CMK (cell line): ENCODE measurements at regions not wholly inside any gene's neighbourhood (a gene's known extent, or its start where the extent isn't known, plus 50 kb on each side); places are given as distances from the start of the nearest gene placed in this dataset.
"Not testable (repeated sequence)": the region's sequence is repeated elsewhere in the genome, so short reads cannot be mapped to it uniquely, and the experiment has no call there.

ENCODE experiments used
- DNase-seq: peaks from one replicate; pipeline ENCODE4 v3.0.0-alpha.2; 2010; ENCODE audit warnings: low read depth

DNA sequence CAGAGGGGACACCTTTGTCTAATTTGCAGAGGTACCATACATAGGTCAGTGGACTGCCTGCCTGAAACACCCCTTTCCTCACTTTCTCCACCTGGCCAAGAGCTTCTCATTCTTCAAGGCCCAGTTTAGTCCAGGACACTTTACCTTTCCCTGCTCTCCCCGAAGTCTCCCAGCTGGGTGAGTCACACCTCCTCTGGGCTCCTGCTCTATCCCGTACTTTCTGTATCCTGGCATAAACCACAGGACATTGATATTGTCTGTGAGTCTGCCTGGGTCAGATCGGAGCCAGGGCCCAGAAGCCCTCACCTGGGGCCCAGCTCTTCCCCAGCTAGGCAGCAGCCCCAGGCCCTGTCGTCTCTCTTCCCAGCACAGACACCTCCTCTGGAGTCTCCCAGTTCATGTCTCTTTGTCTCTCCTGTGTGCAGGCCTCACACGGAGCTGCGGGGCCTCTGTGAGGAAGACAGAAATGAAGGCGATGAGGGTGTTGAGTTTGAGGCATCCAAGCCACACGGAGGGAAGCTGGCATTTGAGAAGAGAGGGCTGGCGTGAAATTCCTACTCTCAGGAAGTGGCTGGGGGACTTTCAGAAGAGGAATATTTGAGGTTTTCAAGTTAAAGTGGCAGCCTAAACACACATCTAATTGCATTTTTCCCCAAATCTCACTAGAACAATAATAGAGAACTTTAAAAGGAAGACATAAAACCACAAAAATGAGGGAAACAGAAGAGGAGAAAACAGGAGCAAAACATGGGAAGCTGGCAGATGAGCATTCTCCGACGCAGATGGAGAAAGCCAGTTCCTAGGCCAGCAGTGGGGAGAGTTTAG, 79.6 kb upstream of the LAPTM4A start:
- DNase-seq: no peak

DNA sequence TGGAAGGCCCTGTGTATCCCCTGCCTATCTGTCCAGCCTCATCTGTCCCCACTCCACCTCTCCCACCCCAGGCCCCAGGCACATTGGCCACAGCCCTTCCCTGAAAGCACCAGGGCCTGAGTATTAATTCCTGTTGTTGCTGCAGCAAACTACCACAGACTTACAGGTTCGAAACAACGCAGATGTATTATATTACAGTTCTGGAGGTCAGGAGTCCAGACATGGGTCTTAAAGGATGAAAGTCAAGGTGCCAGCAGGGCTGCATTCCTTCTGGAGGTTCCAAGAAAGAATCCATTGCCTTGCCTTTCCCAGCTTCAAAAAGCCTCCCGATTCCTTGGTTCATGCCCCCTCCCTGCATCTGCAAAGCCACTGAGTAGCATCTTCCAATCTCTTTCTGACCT, 78.7 kb upstream of the LAPTM4A start:
- no peak for DNase-seq

DNA sequence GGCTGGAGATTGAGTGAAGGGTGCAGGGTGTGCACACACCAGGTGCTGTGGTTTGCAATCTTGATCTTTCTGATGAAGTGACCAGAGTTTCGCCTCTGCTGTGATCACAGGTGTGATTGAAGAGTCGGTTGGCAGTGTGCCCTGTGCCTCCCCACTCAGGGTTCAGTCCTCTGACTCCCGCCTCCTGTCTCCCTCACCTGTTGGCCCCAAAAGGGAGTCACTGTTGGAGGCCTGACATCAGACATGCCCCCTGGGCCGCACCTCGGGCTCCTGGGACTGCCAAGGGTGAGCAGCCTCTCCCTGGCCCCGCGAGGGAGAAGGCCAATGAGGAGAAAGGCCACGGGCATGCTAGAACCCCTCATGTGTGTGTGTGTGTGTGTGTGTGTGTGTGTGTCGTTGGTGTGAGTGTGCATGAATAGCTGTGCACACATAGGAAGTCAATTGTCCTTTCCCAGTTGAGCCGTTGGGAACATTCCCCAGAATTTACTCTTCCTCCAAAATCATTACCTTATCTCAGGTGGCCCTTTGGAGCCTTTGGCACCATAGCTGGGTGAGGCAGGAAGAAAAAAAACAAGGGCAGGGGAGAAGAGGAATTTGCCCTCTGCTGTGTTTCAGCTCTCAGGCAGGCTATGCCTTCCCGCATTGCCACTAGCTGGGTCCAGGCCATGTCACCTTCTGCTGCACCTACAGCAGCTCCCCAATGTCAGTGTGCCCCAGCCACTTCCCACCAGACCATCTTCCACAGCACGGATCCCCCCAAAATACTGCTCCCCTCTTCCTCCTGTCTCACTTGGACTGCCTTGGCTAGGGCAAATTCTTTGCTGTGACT, 78.1 kb upstream of the LAPTM4A start:
- DNase-seq: no peak

GRCh38 chr2:20128506-20129330, 77.3 kb upstream of the LAPTM4A start:
- no peak for DNase-seq

GRCh38 chr2:20126469-20126868, 75.0 kb upstream of the LAPTM4A start:
- no peak for DNase-seq

DNA sequence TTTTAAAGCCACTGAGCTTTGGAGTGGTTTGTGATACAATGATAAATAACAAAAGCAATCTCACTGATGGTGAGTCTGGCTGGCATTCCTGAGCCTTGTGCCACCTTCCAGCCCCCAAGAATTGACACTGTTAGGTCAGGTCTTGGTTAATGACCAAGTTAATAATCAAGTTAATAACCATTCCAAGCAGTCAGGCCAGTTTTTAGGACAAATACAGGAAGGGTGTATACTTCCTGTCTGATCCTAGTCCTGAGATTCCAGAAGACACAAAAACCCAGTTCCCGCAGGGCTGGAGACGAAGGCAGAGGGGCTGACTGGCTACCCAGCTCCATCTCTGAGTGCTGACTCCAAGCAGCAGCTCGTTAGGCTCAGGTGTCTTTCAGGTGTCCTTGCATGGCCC, 74.6 kb upstream of the LAPTM4A start:
- no peak for DNase-seq

- no peak for DNase-seq
These were observed 74.2 kb upstream of the LAPTM4A start for GRCh38 chr2:20125616-20126015.

GRCh38 chr2:20125164-20125563, 73.7 kb upstream of the LAPTM4A start:
- no peak for DNase-seq

DNA sequence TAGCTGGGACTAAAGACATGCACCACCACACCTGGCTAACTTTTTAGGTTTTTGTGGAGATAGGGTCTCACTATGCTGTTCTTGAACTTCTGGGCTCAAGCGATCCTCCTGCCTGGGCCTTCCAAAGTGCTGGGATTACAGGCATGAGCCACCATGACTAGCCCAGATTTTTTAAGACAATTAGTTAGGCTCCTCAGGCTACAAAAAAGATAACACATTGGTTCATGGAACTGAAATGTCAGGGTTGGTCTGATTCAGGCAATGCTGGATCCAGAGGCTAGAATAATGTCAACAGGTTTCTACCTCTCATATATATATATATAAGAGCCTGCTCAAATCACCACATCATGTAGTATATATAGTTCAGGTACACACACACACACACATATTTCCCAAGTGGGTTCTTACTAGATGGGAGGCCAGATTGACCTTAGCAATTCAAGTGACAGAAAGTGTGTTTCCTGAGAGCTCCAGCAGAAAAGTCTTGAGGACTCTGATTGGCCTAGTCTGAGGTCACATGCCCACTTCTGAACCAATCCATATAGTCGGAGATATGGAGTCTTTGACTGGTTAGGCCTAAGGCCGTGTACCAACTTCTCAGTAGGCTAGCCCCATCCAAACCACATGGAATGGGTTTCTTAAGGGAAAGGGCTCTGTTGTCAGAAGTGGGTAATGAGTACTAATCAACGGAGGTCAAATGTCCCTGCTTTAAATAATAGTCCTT, 72.6 kb upstream of the LAPTM4A start:
- no peak for DNase-seq

DNA sequence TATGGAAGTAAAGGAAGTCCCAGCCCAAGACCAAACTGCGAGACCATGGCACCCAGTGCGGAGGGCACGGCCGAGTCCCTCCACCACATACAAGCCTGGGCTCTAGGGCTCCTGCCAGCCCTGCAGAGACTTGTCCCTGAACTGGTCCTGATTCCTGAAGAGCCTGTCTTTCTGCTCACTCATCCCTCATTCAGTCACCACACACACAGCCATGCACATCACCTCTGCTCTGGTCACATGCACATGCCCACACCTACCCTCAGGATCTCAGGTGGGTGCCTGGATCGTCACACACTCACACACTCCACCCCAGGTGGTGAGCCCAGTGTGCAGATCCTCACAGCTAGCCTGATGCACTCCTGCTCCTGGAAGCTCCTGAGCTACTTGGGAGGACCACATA, 71.4 kb upstream of the LAPTM4A start:
- no peak for DNase-seq

- no peak for DNase-seq
These were observed 69.4 kb upstream of the LAPTM4A start for GRCh38 chr2:20120569-20121416.

- no peak for DNase-seq
These were observed 66.6 kb upstream of the LAPTM4A start for GRCh38 chr2:20118051-20118450.

- DNase-seq: no peak
These were observed 64.5 kb upstream of the LAPTM4A start for GRCh38 chr2:20115902-20116301.

DNA sequence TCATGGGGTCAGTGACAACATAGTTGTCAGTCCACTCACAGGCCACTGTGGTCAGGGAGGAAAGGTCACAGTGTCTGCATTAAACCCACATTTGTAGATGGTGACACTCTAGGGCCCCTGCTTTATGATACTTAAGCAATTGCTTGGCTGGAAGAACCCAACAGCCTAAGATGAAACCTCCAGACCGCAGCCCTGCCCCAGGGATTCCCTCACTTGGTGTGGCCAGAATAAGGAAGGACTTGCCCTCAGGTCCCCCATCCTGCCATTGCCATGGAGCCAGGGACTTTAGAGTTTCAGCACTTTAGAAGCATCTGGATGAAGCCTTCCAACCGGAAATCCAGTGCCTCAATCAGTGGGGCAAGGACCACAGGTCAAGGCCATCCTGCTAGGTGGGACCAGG, 63.9 kb upstream of the LAPTM4A start:
- no peak for DNase-seq

DNA sequence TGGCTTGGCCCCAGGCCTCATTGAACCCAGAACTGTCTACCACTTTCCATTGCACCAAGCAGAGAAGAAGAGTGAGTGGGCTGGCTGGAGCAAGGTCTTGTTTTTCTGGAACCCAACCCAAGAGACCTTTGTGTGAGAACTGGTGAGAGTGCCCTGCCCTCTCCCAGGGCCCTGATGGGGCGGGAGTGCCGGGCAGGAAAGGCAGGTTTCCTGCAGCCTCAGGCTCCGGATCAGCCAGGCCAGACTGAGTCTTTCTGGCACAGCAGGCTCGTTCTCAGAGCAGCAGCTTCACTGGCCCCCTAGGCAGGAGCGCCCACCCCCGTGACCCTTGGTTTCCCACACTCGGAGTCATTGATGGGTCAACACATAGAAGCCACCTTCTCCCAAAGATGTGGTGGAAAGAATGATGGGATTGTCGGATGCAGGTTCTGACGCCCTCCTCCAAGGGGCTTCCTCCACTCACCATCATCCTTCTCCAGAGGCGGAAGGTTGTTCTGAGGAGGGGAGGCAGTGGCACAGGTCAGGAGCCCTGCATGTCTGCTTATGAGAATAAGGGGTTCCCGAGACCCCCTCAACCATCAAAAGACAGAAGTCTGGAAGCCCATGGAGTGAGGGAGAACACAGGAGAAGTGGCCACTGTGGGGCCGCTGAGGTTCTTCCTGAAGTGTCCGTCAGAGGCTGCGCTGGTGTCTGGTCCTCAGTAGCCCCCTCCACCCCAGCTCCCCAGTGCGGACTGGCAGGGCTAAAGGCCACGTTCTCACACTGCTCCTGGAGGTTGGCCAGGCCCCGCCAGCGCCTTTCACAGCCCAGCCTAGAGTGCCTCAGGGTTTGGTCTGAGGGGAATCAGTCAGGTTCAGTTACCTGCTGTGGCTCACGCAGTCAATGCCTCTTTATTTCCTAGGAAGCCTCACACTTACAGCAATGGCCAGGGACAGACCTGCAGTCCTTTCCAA, 62.8 kb upstream of the LAPTM4A start:
- no peak for DNase-seq

DNA sequence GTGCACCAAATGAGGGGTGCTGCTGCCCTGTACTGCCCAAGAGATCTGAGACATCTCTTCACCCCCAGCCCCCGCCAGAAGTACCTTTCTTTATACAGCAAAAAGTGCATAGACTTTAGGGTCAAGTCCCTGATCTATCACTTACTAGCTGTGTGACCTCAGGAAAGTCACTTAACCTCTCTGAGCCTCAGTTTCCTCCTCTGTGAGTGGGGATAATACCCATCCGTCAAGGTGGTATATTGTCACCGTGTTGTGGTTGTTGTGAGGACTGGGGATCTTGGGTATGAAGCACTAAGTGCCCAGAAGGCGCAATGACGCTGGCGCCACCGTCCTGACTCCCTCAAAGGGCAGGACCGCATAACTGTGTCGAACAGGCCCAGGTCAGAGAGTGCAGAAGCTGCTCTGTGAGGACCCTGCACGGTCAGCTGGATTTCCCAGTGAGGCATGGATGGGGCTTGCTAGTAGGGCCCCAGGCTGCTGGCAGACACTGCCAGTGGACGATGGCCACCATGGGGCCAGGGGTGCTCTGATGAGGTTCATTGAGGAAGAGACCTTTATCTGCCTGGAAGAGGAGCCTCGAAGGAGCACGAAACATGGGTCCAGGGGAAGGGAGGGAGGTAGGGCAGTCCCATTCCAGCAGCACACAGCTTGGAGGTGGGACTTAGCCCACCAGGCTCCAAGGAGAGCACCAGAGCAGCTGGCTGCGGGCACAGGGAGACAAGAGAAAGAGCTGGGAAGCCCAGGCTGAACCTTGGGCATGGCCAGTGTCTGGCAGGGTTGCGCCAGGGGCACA, 61.8 kb upstream of the LAPTM4A start:
- no peak for DNase-seq

DNA sequence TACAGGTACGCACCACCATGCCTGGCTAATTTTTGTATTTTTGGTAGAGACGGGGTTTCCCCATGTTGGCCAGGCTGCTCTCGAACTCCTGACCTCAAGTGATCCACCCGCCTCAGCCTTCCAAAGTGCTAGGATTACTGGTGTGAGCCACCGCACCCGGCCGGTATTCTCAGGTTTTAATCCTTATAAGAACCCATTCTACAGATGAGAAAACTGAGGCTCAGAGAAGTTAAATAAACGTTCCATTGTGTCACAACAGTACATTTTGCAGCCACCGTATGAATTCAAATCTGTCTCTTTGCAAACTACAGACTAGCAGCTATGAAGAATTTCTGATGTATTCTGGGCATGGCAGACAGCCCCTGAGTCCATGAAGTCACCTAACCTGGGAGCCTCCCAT, 60.9 kb upstream of the LAPTM4A start:
- not testable (repeated sequence) for DNase-seq

- no peak for DNase-seq
These were observed 60.1 kb upstream of the LAPTM4A start for GRCh38 chr2:20111311-20112131.
